Activated gamma-delta T cell (primary cell): ENCODE measurements at regions not wholly inside any gene's neighbourhood (a gene's known extent, or its start where the extent isn't known, plus 50 kb on each side); places are given as distances from the start of the nearest gene placed in this dataset.

Experiments
- DNase-seq: peaks from one replicate; lab custom pipeline; 2025; lab: John Stamatoyannopoulos, UW

- no peak for DNase-seq
These were observed 419.9 kb downstream of the PCDH17 start for GRCh38 chr13:58051396-58051795.

- no peak for DNase-seq
These were observed 420.3 kb downstream of the PCDH17 start for GRCh38 chr13:58051807-58052375.

DNA sequence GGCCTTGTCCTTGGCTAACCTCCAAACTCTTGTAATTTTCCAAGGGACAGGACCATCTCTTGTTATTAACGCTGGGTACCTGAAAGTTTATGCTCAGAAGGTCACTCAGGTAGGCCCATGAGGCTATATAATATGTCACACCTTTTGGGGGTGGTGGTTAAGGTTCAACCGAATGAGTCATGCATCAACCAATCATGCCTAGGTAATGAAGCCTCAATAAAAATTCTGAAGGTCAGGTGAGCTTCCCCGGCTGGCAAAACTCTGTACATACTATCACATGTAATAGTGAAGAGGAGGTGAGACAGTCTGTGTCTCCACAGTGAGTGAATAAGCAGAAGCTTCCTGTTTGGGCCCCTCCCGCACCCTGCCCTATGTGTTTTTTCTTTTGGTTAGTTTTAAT is 424.9 kb downstream of the PCDH17 start:
- DNase-seq, result no peak

- no peak for DNase-seq
These were observed 428.1 kb downstream of the PCDH17 start for GRCh38 chr13:58059624-58060023.

DNA sequence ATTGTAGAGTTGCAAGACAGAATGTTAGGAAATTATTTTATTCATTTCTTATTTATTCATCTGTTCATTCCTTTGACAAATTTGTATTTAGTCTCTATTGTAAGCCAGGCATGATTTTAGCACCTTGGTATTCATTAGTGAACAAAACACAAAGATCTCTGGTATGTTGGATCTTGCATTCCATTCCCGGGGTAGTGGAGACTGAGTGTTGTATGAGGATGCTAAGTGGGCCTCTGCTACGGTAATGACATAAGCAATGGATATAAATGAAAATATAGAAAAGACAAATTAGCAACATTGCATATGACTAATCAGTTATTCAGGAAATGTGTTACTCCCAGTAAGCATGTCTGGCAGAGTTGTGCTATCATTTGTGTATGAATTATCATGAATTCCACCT is 449.3 kb downstream of the PCDH17 start:
- DNase-seq, result no peak

DNA sequence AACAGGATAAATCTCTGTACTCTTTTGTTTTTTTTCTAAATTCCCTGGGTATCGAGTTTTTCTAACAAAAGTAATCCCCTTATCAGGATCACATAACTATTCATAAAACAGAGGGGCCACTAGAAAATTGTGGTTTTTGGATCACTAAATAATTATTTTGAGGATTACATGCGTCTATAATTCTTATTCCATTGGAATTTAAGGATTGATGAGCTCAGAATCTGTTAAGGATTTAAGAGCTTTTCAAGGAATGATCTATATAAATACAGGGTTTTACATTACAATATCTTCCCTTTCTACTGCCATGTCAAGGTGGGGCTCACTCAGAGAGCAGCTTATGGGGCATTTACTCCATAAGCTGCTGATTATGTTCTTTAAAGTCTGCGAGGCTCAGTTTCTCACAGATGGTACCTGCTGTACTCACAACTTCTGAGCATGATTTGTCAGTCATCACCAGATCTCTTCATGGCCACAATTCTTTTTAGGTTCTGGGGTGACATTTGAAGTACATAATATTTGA is 449.8 kb downstream of the PCDH17 start:
- no peak for DNase-seq

- DNase-seq, result no peak
These were observed 451.5 kb downstream of the PCDH17 start for GRCh38 chr13:58083064-58083463.

- DNase-seq, result no peak
These were observed 453.7 kb downstream of the PCDH17 start for GRCh38 chr13:58085274-58085673.

DNA sequence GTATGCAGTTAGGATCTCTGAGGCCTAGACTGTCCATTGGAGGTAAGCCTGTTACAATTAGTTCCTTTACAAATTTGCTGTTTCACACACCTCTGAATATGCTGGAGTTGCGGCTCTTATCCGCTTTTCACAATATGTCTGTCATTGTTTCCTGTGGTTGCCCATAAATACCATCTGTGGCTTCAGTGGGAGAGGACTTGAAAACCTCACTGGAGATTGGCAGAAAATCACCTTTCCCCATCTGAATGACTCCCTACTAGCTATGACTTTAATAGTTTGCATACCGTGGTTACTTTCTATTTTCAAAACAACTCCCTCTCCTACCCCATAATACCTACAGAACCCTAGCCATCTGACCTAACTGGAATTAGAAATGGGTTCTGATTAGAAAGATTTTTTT is 454.3 kb downstream of the PCDH17 start:
- no peak for DNase-seq

DNA sequence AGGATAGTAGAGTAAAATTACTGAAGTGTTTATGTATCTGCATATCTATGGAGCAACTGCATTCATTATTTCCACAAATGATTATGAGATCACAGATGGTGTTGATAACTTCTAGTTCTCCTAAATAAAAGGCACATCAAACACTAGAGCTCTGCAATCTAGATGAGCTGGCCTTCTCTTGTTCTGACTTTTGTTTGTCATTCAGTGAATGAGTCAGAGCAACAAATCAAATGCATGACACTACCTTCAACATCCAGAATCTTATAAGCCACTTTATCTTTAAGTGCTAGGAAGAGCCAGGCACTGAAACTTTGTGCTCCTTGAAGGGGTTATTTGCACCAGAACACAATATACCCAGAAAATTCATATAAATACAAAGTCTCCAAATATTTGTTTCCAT is 456.0 kb downstream of the PCDH17 start:
- DNase-seq, result no peak

DNA sequence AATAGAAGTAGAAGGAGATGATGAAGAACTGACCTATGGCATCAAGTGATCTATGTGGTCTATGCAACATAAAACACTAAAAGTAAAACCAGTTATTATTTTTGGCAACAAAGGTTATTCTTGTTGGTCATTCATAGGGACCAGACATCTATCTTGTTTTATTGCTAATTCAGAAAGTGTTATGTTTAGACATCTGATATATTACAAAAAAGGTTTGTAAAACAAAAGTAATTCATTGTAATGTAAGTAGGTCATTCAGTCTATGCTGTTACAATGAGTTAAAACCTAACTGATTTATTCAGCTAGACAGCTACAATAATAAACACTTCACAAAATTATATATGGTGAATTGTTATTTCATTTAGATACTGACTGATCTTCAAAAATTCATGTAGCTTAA is 461.9 kb downstream of the PCDH17 start:
- DNase-seq, result no peak

GRCh38 chr13:58097831-58098230 is 466.3 kb downstream of the PCDH17 start:
- no peak for DNase-seq

GRCh38 chr13:58119351-58119750 is 487.8 kb downstream of the PCDH17 start:
- no peak for DNase-seq

- DNase-seq, result no peak
These were observed 488.3 kb downstream of the PCDH17 start for GRCh38 chr13:58119804-58120203.

GRCh38 chr13:58126496-58126895 is 495.0 kb downstream of the PCDH17 start:
- DNase-seq, result no peak

- no peak for DNase-seq
These were observed 502.5 kb downstream of the PCDH17 start for GRCh38 chr13:58134012-58134411.

DNA sequence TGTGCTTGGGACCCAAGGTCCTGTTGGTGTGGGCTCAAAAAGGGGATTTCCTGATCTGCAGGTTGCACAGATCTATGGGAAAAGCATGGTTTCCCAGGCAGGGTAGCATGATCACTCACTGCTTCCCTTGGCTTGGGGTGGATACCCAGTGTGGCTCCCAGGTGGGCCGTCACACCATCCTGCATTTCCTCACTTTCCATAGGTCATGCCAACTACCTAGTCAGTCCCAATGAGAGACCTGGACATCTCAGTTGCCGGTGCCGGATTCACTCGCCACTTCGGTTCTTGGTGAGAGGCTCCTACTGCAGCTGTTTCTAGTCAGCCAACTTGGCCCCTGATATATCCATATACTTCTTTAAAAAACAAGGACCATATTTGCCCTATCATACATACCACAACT is 503.0 kb downstream of the PCDH17 start:
- DNase-seq, result no peak

DNA sequence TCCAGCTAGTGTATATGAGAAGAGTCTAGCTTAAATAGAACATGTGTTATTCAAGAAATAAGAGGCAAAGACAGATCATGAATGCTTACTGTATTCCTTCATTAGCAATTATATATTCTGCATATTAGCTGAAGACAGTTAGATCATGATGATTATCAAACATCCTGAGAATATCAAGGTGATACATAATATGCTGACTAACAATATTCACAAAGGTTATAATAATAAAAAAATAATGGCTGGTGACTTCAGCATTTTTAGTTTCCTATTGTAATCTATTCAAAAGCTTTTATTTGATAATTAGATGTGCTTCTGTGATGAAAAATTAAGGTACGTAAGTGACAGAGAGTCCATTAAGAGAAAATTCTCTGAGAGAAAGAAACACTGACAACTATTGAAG is 511.4 kb downstream of the PCDH17 start:
- no peak for DNase-seq

- no peak for DNase-seq
These were observed 513.1 kb downstream of the PCDH17 start for GRCh38 chr13:58144616-58145015.

DNA sequence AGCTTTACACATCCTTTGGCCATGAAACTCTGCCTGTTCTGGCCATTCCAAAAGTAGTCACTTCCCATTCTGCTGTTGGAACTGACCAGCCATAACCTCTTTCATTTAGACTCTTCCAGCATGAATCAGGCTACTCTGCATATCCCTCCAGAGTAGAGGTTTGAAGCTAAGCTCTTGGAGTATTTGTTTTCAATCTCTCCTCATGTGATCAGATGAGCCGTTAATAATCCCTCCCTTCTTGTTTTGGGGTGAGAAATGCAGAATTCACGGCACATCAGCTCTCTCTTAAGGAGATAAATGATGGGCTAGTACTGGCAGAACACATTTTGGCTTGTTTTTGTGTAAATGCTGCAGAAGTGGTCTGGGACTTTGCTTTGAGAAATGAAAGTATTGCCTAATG is 519.9 kb downstream of the PCDH17 start:
- no peak for DNase-seq

- DNase-seq, result no peak
These were observed 529.4 kb downstream of the PCDH17 start for GRCh38 chr13:58160980-58161379.

- no peak for DNase-seq
These were observed 534.1 kb downstream of the PCDH17 start for GRCh38 chr13:58165617-58166016.

DNA sequence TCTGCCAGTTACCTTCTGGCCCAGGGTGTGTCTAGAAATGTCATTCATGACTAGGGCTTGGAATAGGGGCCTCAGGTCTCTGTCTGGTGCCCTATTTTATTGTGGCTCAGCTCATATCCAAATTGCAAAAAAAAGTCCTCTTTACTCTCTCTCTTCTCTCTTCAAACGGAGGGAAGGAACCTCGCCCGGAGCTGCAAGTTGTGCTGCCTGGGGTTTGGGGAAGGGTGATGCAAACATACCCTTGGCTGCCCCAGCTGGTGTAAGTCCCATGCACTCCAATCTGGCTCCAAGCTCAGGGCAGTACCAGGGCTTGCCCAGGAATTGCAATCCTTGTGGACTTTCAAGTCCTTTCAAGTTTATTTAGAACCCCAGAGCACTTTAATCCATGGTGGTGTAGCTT is 549.6 kb downstream of the PCDH17 start:
- DNase-seq, result no peak

- DNase-seq, result no peak
These were observed 556.3 kb downstream of the PCDH17 start for GRCh38 chr13:58187881-58188280.
